ENCODE measurements at regions not wholly inside any gene's neighbourhood (a gene's known extent, or its start where the extent isn't known, plus 50 kb on each side); places are given as distances from the start of the nearest gene placed in this dataset.

DNA sequence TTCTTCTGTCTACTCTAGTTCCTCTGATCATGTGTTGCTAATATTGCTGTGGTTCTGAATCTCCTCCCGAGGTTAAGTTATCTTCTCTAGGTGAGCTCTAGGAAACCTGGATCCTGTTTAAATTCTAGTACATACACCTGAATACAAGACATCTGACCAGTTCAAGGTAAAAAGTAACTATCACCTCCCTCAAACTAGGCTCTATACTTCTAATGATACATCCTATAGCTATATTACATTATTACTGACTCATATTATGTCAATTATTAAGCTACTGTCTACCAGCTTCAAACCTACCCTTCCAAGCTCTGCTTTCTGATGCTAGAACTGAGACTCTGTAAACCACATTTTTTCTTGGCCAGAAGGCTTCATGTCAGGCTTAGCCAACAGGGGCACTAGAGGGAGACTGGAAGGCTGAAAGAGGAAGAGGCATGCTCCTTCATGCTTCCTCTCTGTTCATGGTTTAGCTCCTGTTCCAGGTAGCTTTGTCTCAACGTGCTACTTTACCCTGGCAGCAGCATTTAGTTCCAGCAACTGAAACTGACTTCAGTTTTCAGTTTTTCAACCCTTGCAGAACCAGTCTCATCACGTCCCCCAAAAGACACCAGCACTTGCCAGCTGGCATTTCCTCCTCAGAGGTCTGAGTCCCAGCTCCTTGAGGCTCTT, 148.4 kb upstream of the TOP1 start:
- TF ChIP-seq CTCF (IDR thresholded peaks at IDR 0.05), result no peak
- TF ChIP-seq POLR2A (IDR thresholded peaks at IDR 0.05), result no peak
